Keratinocyte (primary cell): ENCODE measurements at regions not wholly inside any gene's neighbourhood (a gene's known extent, or its start where the extent isn't known, plus 50 kb on each side); places are given as distances from the start of the nearest gene placed in this dataset.

Experiments used
- DNase-seq: peaks from one replicate; pipeline ENCODE4 v3.0.0-alpha.2; 2011; ENCODE audit warnings: low read depth, missing footprints, low spot score
- FAIRE-seq: peaks from 2 replicates; lab custom pipeline; 2011; peaks lifted over from hg19 to GRCh38; lab: Jason Lieb, UNC
- H2AFZ ChIP-seq: 2 replicates; pipeline ENCODE4 v1.6.0; 2012; ENCODE audit warnings: low read length, control low read depth, inconsistent platforms; ENCODE audit not compliant: control insufficient read depth
- H3K27ac ChIP-seq: 2 replicates; pipeline ENCODE4 v1.5.1; 2011; ENCODE audit warnings: low read length; ENCODE audit not compliant: control insufficient read depth, insufficient read depth
- H3K27me3 ChIP-seq: 3 replicates; pipeline ENCODE4 v1.6.0; 2011; ENCODE audit warnings: low read length; ENCODE audit not compliant: control insufficient read depth, insufficient read depth; ENCODE audit errors: extremely low read depth
- H3K36me3 ChIP-seq, 2 experiments: 2 replicates in 1 of 2; 3 replicates in 1 of 2; pipeline ENCODE4 v1.5.1; 2011; ENCODE audit warnings: low read length in 2 of 2, mild to moderate bottlenecking in 1 of 2; ENCODE audit not compliant: control insufficient read depth in 2 of 2, insufficient read depth in 2 of 2; ENCODE audit errors: extremely low read depth in 1 of 2
- H3K4me1 ChIP-seq: 3 replicates; pipeline ENCODE4 v1.5.1; 2011; ENCODE audit warnings: low read length; ENCODE audit not compliant: control insufficient read depth, insufficient read depth; ENCODE audit errors: extremely low read depth
- H3K4me2 ChIP-seq: 3 replicates; pipeline ENCODE4 v1.6.0; 2011; ENCODE audit warnings: low read depth, low read length; ENCODE audit not compliant: control insufficient read depth, insufficient read depth; ENCODE audit errors: extremely low read depth
- H3K4me3 ChIP-seq, 3 experiments: fragments of 200-600 bp in 1 of 3; sonication (generic) in 1 of 3; 2 replicates in 2 of 3; 3 replicates in 1 of 3; pipeline ENCODE4 v1.5.1; 2011 to 2016; ENCODE audit warnings: low read length in 3 of 3, mild to moderate bottlenecking in 3 of 3, control low read depth in 2 of 3, inconsistent platforms in 1 of 3, low read depth in 1 of 3, mixed read lengths in 1 of 3, mixed run types in 1 of 3, moderate library complexity in 1 of 3; ENCODE audit not compliant: control insufficient read depth in 2 of 3, insufficient read depth in 2 of 3; ENCODE audit errors: extremely low read depth in 1 of 3
- H3K79me2 ChIP-seq: 2 replicates; pipeline ENCODE4 v1.6.0; 2012; ENCODE audit warnings: low read length; ENCODE audit not compliant: control insufficient read depth, insufficient read depth
- H3K9ac ChIP-seq: 3 replicates; pipeline ENCODE4 v1.6.0; 2011; ENCODE audit warnings: low read length; ENCODE audit not compliant: control insufficient read depth, insufficient read depth; ENCODE audit errors: extremely low read depth
- H3K9me1 ChIP-seq: 3 replicates; pipeline ENCODE4 v1.6.0; 2011; ENCODE audit warnings: low read length; ENCODE audit not compliant: control insufficient read depth, insufficient read depth; ENCODE audit errors: extremely low read depth
- H3K9me3 ChIP-seq: 2 replicates; pipeline ENCODE4 v1.5.1; 2012; ENCODE audit warnings: low read depth, low read length; ENCODE audit not compliant: control insufficient read depth
- H4K20me1 ChIP-seq: 3 replicates; pipeline ENCODE4 v1.6.0; 2011; ENCODE audit warnings: low read length; ENCODE audit not compliant: control insufficient read depth, insufficient read depth; ENCODE audit errors: extremely low read depth
- CTCF ChIP-seq, 3 experiments: IDR thresholded peaks in 1 of 3; conservative IDR thresholded peaks in 1 of 3; optimal IDR thresholded peaks in 1 of 3; 2 replicates in 2 of 3; 3 replicates in 1 of 3; pipeline versions ENCODE3 to v1.5.1; 2011; ENCODE audit warnings: low read length in 3 of 3, mild to moderate bottlenecking in 3 of 3, moderate library complexity in 2 of 3, control low read depth in 1 of 3, inconsistent platforms in 1 of 3; ENCODE audit not compliant: insufficient read depth in 2 of 3; ENCODE audit errors: extremely low read depth in 1 of 3
- EZH2 ChIP-seq: IDR thresholded peaks from one replicate; pipeline ENCODE4 v1.6.1; 2012; ENCODE audit warnings: inconsistent platforms, mild to moderate bottlenecking, low read length, moderate library complexity
- dilution Hi-C: fragments of 300-500 bp; cut with MboI; formaldehyde crosslinking; loops from one replicate; pipeline ENCODE4 v1.7.0; 2020; ENCODE audit warnings: low sequenced_read_pairs; ENCODE audit not compliant: extremely low pct_ligation_motif_present

GRCh38 chr2:64737547-64737946, 83.8 kb upstream of the SERTAD2 start:
- Histone ChIP-seq H2AFZ (no peak overlapping the region), H3K9ac (no peak overlapping the region), H3K27me3 (no peaks in the 10 kb centered on the region), H4K20me1 (no peaks in the 10 kb centered on the region), H3K4me1 (peaks cover 7% of the 10 kb centered on the region), H3K36me3 (no peaks in the 10 kb centered on the region), H3K4me3 (no peak overlapping the region), H3K9me3 (no peaks in the 10 kb centered on the region), H3K4me2 (no peak overlapping the region), H3K27ac (no peak overlapping the region), H3K9me1 (no peaks in the 10 kb centered on the region), H3K79me2 (no peaks in the 10 kb centered on the region)
- DNase-seq (no peak), FAIRE-seq (no peak)
- dilution Hi-C loops: no loop called here
- TF ChIP-seq EZH2 (no peak), CTCF (optimal IDR thresholded peaks at IDR 0.05 in 1 of 3, IDR thresholded peaks at IDR 0.05 in 1 of 3, conservative IDR thresholded peaks at IDR 0.05 in 1 of 3; ENCODE audit: extremely low read depth in 1 of 3, insufficient read depth in 2 of 3, low read length in 3 of 3) (no peak)

DNA sequence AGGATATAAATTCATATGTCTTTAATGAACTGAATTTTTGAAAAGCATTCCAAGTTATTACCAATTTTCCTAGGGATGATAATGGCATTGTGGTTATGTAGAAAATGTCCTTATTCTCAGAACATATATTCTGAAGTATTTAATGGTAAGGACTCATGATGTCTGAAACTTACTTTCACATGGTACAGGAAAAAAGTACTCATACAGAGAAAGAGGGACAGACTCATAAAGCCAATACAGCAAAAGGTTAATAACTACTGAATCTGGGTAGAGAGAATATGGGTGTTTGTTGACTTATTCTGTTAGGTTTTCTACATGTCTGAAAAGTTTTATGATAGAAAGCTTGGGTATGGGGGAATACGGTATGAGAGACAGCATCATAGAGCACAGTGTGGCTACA, 84.3 kb upstream of the SERTAD2 start:
- no peak for FAIRE-seq

More for the DNA sequence above, 84.3 kb upstream of the SERTAD2 start:
- no peaks in the 10 kb centered on the region for H3K79me2 ChIP-seq
- H3K27ac ChIP-seq: no peak overlapping the region
- H3K4me1 ChIP-seq: peaks cover 7% of the 10 kb centered on the region
- no peak for DNase-seq
- no peak overlapping the region for H3K4me2 ChIP-seq
- no peaks in the 10 kb centered on the region for H3K9me1 ChIP-seq
- dilution Hi-C loops: no loop called here
- no peak overlapping the region for H2AFZ ChIP-seq
- H3K36me3 ChIP-seq: no peaks in the 10 kb centered on the region
- H3K9ac ChIP-seq: no peak overlapping the region
- TF ChIP-seq CTCF (optimal IDR thresholded peaks at IDR 0.05 in 1 of 3, IDR thresholded peaks at IDR 0.05 in 1 of 3, conservative IDR thresholded peaks at IDR 0.05 in 1 of 3; ENCODE audit: extremely low read depth in 1 of 3, insufficient read depth in 2 of 3, low read length in 3 of 3): no peak
- no peak for TF ChIP-seq EZH2
- no peaks in the 10 kb centered on the region for H4K20me1 ChIP-seq
- no peaks in the 10 kb centered on the region for H3K27me3 ChIP-seq
- no peaks in the 10 kb centered on the region for H3K9me3 ChIP-seq
- H3K4me3 ChIP-seq: no peak overlapping the region
